Fibroblast of skin of right quadriceps (primary cell): ENCODE measurements at regions not wholly inside any gene's neighbourhood (a gene's known extent, or its start where the extent isn't known, plus 50 kb on each side); places are given as distances from the start of the nearest gene placed in this dataset.
A peak's percentile ranks its signal among the peaks of the same experiment; 100 is the strongest.
"Not testable (repeated sequence)": the region's sequence is repeated elsewhere in the genome, so short reads cannot be mapped to it uniquely, and the experiment has no call there.

Experiments used
- DNase-seq: peaks from one replicate; pipeline ENCODE4 v3.0.0-alpha.2; 2013

GRCh38 chr20:28562510-28562898, 2695.0 kb upstream of the DEFB115 start:
- peak; percentile 75 for DNase-seq

GRCh38 chr20:28562899-28563521, 2694.5 kb upstream of the DEFB115 start:
- peak; percentile 85 for DNase-seq

- DNase-seq, result not testable (repeated sequence)
These were observed 2693.4 kb upstream of the DEFB115 start for GRCh38 chr20:28564024-28564423.

- not testable (repeated sequence) for DNase-seq
These were observed 2692.6 kb upstream of the DEFB115 start for GRCh38 chr20:28564688-28565463.

- not testable (repeated sequence) for DNase-seq
These were observed 2681.5 kb upstream of the DEFB115 start for GRCh38 chr20:28575991-28576390.

GRCh38 chr20:28591680-28592079, 2665.8 kb upstream of the DEFB115 start:
- DNase-seq, result not testable (repeated sequence)

GRCh38 chr20:28593383-28593782, 2664.1 kb upstream of the DEFB115 start:
- not testable (repeated sequence) for DNase-seq

- DNase-seq, result not testable (repeated sequence)
These were observed 2663.0 kb upstream of the DEFB115 start for GRCh38 chr20:28594476-28594875.

- DNase-seq, result not testable (repeated sequence)
These were observed 2655.5 kb upstream of the DEFB115 start for GRCh38 chr20:28602006-28602402.

- peak; percentile 91 for DNase-seq
These were observed 2654.9 kb upstream of the DEFB115 start for GRCh38 chr20:28602403-28603217.

- DNase-seq, result not testable (repeated sequence)
These were observed 2654.3 kb upstream of the DEFB115 start for GRCh38 chr20:28603218-28603577.

GRCh38 chr20:28616354-28616753, 2641.1 kb upstream of the DEFB115 start:
- DNase-seq, result no peak

GRCh38 chr20:28619956-28620651, 2637.4 kb upstream of the DEFB115 start:
- not testable (repeated sequence) for DNase-seq

- not testable (repeated sequence) for DNase-seq
These were observed 2632.4 kb upstream of the DEFB115 start for GRCh38 chr20:28625112-28625511.

GRCh38 chr20:28640831-28641230, 2616.6 kb upstream of the DEFB115 start:
- not testable (repeated sequence) for DNase-seq
